Thyroid gland (tissue), 4 donors: ENCODE measurements at regions not wholly inside any gene's neighbourhood (a gene's known extent, or its start where the extent isn't known, plus 50 kb on each side); places are given as distances from the start of the nearest gene placed in this dataset.

Experiments
- DNase-seq, 2 donors: peaks; one replicate each; pipeline ENCODE4 v3.0.0-alpha.2; 2019
- H3K27ac ChIP-seq, 3 donors: fragments of 200-600 bp; sonication (generic); 1 replicate in 2 of 3; 2 replicates in 1 of 3; pipeline ENCODE4 v1.5.1; 2016 to 2019; ENCODE audit warnings: mild to moderate bottlenecking in 1 of 3, moderate library complexity in 1 of 3
- H3K27me3 ChIP-seq: fragments of 200-600 bp; sonication (generic); one replicate; pipeline ENCODE4 v1.5.1; 2019
- H3K36me3 ChIP-seq, 2 donors: fragments of 200-600 bp; sonication (generic); one replicate each; pipeline ENCODE4 v1.5.1; 2016 to 2019
- H3K4me1 ChIP-seq, 2 donors: fragments of 200-600 bp; sonication (generic); one replicate each; pipeline ENCODE4 v1.5.1; 2017 to 2019
- H3K4me3 ChIP-seq, 3 donors: fragments of 200-600 bp; sonication (generic); replicated peaks in 1 of 3; 1 replicate in 2 of 3; 2 replicates in 1 of 3; pipeline ENCODE4 v1.5.1; 2016; ENCODE audit warnings: mild to moderate bottlenecking in 1 of 3
- H3K9me3 ChIP-seq: fragments of 200-600 bp; sonication (generic); one replicate; pipeline ENCODE4 v1.5.1; 2017
- POLR2A ChIP-seq, 2 donors: fragments of 450-650 bp; IDR thresholded peaks; one replicate each; pipeline ENCODE4 v1.6.1; 2017; ENCODE audit warnings: antibody characterized with exemption in 2 of 2, mild to moderate bottlenecking in 2 of 2, moderate library complexity in 1 of 2
- WGBS, 2 donors: methylation state at CpG; one replicate each; pipeline ENCODE4 v1.1.5; 2017; 5-methylcytosine and 5-hydroxymethylcytosine counted together
- intact Hi-C: fragments of 100-400 bp; cut with DNase I; formaldehyde crosslinking; loops from one replicate; pipeline ENCODE4 v1.15.1; 2023
- TF ChIP-seq, protein P1 (sequence below), 6 experiments: fragments of 200-600 bp in 3 of 6; fragments of 450-650 bp in 3 of 6; sonication (generic) in 3 of 6; IDR thresholded peaks; one replicate each; pipeline ENCODE4 v1.5.1; 2016 to 2019; ENCODE audit warnings: antibody characterized with exemption in 6 of 6, mild to moderate bottlenecking in 2 of 6, inconsistent platforms in 1 of 6, moderate library complexity in 1 of 6

DNA sequence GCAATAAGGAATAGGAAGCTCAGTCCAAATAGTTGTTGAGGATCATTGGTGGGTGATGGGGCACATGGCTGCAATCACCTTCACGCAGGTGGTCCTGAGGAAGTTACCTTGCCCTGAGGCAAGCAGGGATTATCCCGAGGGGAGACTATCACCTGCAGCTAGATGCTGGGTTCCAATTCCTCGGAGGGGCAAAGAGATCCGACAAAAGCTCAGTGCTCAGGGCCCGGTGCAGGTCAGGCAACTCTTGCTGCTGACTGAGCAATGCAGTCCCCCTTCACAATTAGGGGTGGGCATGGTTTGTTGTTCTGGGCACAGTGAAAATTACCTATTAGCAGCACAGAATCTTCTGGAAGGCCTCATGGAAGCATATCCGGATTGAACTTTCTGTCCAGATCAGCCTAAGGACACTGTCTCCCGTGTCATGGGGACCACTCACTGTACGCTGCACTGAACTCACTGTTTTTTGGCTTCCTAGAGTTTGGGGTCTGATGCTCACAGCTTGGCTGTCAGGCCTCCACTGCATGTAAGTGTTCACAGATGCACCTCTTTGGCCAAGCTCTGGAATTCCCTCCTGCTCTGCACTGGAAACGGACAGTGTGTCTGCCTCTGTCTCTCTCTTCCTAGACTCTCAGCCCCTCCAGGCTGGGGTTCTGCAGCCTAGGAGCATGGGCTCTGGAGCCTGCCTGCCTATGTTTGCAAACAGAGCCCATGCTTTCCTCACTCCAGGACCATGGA is 372.7 kb downstream of the ZNF536 start:
- intact Hi-C loops, result no loop called here
- Histone ChIP-seq H3K4me3 (no peak overlapping the region), H3K27ac (no peak overlapping the region), H3K36me3 (no peaks in the 10 kb centered on the region), H3K27me3 (no peaks in the 10 kb centered on the region), H3K9me3 (no peaks in the 10 kb centered on the region), H3K4me1 (no peaks in the 10 kb centered on the region)
- 86 to 88% methylated on average over 9 of the region's 9 CpGs for WGBS, 2 donors
- DNase-seq, result no peak
- TF ChIP-seq, protein P1, sequence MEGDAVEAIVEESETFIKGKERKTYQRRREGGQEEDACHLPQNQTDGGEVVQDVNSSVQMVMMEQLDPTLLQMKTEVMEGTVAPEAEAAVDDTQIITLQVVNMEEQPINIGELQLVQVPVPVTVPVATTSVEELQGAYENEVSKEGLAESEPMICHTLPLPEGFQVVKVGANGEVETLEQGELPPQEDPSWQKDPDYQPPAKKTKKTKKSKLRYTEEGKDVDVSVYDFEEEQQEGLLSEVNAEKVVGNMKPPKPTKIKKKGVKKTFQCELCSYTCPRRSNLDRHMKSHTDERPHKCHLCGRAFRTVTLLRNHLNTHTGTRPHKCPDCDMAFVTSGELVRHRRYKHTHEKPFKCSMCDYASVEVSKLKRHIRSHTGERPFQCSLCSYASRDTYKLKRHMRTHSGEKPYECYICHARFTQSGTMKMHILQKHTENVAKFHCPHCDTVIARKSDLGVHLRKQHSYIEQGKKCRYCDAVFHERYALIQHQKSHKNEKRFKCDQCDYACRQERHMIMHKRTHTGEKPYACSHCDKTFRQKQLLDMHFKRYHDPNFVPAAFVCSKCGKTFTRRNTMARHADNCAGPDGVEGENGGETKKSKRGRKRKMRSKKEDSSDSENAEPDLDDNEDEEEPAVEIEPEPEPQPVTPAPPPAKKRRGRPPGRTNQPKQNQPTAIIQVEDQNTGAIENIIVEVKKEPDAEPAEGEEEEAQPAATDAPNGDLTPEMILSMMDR (IDR thresholded peaks at IDR 0.05), result no peak
- TF ChIP-seq POLR2A (IDR thresholded peaks at IDR 0.05), result no peak

DNA sequence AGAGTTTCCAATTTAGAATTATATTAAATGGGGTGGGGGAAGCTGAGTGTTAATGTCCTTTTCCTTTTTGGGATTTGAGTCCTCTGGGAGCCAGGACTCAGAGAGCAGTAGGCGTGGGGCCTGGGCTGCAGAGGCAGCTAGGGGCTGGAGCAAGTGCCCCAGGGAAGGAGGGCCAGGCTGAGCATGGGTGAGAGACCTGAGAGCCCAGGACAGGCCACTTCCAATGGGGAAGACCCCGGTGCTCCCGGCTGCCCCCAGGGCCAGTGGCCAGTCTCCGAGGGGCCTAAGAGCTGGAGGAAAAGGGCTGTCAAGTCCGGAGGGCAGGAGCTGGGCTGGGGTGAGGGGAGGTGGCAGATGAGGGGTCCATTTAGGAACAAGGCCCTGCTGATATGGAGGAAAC is 371.5 kb downstream of the ZNF536 start:
- intact Hi-C loops, result no loop called here
- H3K4me3 ChIP-seq, result no peak overlapping the region
- DNase-seq, result no peak
- H3K27ac ChIP-seq, result no peak overlapping the region
- no peaks in the 10 kb centered on the region for H3K27me3 ChIP-seq
- H3K36me3 ChIP-seq, result no peaks in the 10 kb centered on the region
- no peaks in the 10 kb centered on the region for H3K9me3 ChIP-seq
- no peaks in the 10 kb centered on the region for H3K4me1 ChIP-seq
- TF ChIP-seq, protein P1 (IDR thresholded peaks at IDR 0.05), result no peak
- TF ChIP-seq POLR2A (IDR thresholded peaks at IDR 0.05), result no peak
- 90 to 91% methylated on average over 5 of the region's 5 CpGs for WGBS, 2 donors

DNA sequence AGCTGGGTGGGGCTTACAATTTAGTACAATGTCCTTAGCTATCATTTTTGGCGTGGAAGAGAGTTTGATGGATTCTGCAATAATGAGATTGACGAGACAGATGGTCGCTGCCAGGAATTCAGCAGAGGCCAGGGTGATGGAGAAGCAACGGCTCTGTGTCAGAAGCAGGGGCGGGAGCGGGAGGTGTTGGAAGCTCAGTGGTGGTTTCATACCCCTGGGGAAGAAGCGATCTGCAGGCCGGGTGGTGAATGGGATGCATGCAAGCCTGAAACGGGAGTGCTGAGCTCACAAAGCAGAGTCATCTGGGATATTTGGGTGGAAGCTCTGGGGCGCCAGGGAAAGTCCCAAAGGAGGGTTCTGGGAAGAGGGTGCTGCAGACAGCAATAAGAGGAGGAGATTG is 370.8 kb downstream of the ZNF536 start:
- Histone ChIP-seq H3K9me3 (no peaks in the 10 kb centered on the region), H3K27ac (no peak overlapping the region), H3K36me3 (no peaks in the 10 kb centered on the region), H3K4me1 (no peaks in the 10 kb centered on the region), H3K4me3 (no peak overlapping the region), H3K27me3 (no peaks in the 10 kb centered on the region)
- intact Hi-C loops, result no loop called here
- no peak for TF ChIP-seq POLR2A (IDR thresholded peaks at IDR 0.05)
- TF ChIP-seq, protein P1 (IDR thresholded peaks at IDR 0.05), result no peak
- no peak for DNase-seq
- 68% methylated on average over 10 of the region's 10 CpGs for WGBS, 2 donors

DNA sequence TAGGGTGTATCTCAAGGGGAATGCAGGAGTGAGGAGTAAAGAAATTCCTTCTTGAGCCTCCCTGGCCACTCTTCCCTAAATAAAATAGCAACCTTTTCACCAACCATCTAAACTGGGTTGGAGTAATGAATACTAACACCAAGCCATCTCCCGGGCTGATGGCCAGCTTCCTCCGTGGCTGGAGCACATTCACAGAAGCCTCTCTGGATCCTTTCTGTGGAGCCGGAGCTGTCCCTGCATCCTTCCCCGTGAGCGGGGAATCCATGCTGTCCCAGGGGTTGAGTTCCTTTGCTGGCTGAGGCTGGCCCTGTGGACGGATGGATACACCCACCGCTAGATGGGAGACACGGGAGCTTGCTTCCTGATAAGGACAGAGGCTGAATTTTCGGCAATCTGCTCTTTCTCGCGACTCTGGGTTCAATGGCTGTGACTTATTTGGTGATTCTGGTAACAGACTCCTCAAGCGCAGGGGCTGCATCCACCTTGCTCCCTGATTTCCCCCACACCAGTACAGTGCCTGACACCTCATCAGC is 370.3 kb downstream of the ZNF536 start:
- H3K27me3 ChIP-seq, result no peaks in the 10 kb centered on the region
- no peaks in the 10 kb centered on the region for H3K9me3 ChIP-seq
- no peaks in the 10 kb centered on the region for H3K4me1 ChIP-seq
- DNase-seq, result no peak
- no peak overlapping the region for H3K27ac ChIP-seq
- TF ChIP-seq, protein P1 (IDR thresholded peaks at IDR 0.05), result no peak
- no peak for TF ChIP-seq POLR2A (IDR thresholded peaks at IDR 0.05)
- no peak overlapping the region for H3K4me3 ChIP-seq
- intact Hi-C loops, result no loop called here
- H3K36me3 ChIP-seq, result no peaks in the 10 kb centered on the region
- 70 to 80% methylated on average over 9 to 12 of the region's 12 CpGs for WGBS, 2 donors

DNA sequence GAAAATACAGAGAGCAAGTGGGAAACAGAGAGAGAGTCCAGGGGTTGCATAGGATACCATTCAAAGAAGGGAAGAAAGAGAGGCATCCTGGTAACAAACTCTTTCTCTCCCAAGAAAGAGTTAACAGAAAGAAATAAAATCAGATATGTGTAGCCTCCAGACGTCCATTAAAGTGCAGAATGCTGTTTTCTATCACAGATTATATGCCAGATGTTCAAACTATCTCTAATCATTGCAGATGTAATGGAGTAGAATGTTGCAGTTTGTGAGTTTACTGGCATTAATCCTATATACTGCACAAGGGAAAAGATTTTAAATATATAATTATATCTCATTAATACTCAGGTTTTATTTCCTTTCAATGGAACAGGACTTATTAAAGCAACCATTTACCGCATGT is 369.4 kb downstream of the ZNF536 start:
- Histone ChIP-seq H3K36me3 (no peaks in the 10 kb centered on the region), H3K4me1 (no peaks in the 10 kb centered on the region), H3K9me3 (no peaks in the 10 kb centered on the region), H3K4me3 (no peak overlapping the region), H3K27me3 (no peaks in the 10 kb centered on the region), H3K27ac (no peak overlapping the region)
- TF ChIP-seq, protein P1 (IDR thresholded peaks at IDR 0.05), result no peak
- WGBS, 2 donors, result 57 to 62% methylated on average over 2 of the region's 2 CpGs
- DNase-seq, result no peak
- intact Hi-C loops, result no loop called here
